DMS53 treated with DMSO at 0.1 percent for 48 hours (cell line): ENCODE measurements at regions not wholly inside any gene's neighbourhood (a gene's known extent, or its start where the extent isn't known, plus 50 kb on each side); places are given as distances from the start of the nearest gene placed in this dataset.
"Not testable (repeated sequence)": the region's sequence is repeated elsewhere in the genome, so short reads cannot be mapped to it uniquely, and the experiment has no call there.

Experiments used
- DNase-seq: peaks from one replicate; lab custom pipeline; 2025; ENCODE audit not compliant: unreplicated experiment; lab: John Stamatoyannopoulos, UW

DNA sequence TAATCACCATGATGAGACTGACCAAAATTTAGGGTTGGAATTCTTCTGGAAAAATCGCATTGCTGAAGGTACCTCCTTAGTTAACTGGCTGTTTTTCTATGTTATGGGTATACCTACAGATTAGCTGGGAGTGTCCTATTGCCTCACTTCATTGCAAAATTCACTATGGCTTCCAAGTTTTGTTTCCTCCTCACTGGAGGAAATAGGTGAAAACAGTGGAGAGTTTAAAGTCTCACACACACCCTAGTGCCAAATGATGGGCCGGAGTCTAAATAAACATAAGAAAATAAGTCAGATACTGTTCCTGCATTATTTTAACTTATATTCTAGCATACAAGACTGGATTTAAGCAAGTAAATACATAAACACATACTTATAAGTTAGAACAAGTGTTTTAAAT is 98.2 kb downstream of the AHR start:
- DNase-seq = no peak

DNA sequence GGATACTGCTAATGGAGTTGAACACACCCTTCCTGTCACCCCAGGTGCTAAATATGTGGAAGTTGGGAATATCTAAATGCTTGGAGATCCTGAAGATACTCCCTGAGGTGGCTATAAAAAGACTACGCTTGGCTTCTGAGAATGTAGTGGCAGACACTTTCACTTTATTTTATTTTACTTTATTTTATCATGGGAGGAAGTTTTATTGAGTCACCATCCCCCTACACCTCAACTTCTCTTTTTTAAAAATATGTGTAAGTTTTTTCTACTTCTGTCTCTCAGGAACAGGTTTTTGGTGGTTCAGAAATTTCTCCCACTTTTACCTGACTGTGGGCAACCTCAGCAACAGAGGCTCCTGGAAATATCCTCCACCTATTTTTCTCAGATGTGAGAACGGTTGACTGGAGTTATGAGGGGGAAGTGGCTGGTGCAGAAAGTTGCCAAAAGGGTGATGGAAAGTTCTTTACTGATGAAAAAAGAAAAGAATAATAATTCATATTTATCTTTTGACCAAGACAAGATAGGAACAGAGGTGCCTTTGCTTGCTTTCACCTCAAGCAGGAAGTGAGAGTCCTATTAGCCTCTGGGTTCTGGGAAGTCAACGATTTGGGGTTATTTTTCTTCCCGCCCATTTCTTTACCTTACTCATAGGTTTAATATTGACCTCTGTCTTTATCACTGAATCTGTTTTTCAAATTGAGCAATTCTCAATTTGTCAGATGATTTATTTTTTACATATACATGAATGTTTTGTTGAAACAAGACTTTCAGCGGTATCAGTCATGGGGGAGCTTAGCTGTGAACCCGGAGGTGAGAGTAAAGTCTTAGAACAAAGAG is 103.6 kb downstream of the AHR start:
- no peak for DNase-seq

- no peak for DNase-seq
Measured at GRCh38 chr7:17402628-17403278, 104.3 kb downstream of the AHR start.

DNA sequence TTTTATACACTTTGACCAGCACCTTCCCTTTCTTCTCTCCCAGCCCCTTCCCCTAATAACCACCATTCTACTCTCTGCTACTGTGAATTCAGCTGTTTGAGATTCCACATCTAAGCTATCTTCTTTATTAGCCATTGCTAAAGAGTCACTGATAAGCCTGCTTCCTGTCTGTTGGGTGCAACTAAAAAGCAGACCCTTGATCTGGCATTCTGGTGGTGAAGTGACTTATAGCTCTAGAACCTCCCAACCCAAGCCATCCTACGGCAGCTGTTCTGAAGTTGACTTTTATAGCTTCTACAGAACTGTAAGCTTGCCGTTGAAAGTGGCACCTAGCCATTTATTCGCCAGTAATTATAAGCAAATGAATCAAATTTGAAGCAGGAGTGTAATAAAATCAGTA is 105.6 kb downstream of the AHR start:
- DNase-seq = no peak

- peak; percentile 89 for DNase-seq
Measured at GRCh38 chr7:17405786-17406185, 107.3 kb downstream of the AHR start.

DNA sequence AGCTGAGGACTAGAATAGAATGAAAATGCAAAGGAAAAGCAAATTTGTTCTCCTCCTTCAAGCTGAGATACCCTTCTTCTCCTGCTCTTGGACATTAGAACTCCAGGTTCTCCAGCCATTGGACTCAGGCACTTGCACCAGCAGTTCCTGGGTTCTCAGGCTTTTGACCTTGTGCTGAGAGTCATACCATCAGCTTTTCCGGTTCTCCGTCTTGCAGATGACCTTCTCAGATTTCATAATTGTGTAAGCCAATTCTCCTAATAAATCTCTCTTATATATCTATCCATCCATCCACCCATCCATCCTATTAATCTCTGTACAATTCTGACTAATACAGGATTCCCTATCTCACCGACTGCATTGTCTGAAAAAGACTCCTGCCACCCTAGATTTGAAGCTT is 108.3 kb downstream of the AHR start:
- no peak for DNase-seq

DNA sequence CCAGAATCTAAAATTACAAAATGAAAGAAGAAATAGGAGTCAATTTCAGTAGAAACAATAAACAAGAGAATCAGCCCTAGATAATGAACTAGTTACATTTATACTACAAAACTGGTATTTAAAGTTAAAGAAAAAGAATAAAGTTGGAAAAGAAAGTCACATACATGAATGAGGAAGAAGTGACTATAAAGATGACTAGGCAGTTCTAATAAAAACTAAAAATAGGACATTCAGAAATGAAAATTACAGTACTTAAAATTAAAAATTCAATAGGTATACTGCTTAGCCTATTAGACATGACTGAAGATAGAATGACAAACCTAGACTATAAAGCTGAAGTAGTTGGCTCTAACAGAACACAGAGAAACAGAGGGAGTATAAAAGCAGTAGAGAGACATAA is 108.8 kb downstream of the AHR start:
- DNase-seq = no peak

DNA sequence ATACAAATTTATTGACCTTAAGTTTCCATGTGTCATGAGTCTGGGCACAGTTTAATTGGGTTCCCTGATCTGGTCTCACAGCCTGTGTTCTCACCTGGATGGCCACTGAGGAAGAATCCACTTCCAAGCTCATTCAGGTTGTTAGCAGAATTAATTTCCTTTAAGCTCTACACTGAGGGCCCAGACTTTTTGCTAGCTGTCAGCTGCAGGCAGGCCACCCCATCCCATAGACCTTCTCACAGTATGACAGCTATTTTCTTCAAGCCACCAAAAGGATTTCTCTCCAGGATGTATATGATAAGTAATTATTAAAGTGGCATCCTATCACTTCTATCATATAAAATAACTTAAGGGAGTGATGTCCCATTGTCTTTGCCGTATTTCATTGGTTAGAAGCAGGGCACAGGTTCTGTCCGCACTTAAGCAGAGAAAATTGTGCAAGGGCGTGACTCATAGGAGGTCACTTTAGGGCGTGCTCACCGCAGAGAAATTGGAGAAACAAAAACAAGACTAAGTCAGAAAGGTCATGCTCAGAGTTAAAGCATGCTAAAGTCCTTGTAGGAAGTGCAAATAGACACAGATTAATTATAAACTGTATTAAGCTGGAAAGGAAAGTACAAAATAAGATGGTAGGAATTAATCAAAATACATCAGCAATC is 109.9 kb downstream of the AHR start:
- DNase-seq = no peak

DNA sequence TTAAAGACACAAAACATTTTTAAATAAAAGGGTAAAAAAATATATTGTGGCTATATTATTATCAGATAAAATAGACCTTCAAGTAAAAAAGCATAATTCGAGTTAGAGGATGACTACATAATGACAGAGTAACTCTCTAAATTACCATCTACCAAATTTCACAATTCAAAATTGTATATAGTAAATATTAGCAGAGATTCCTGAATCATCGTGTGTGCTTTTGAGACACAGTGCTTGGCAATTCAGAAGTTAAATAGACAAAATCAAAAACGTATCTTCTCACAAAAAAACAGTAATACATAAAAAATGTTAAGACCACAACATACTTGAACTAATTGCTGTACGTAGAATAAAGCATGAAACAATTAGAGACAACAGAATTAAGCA is 110.4 kb downstream of the AHR start:
- no peak for DNase-seq

DNA sequence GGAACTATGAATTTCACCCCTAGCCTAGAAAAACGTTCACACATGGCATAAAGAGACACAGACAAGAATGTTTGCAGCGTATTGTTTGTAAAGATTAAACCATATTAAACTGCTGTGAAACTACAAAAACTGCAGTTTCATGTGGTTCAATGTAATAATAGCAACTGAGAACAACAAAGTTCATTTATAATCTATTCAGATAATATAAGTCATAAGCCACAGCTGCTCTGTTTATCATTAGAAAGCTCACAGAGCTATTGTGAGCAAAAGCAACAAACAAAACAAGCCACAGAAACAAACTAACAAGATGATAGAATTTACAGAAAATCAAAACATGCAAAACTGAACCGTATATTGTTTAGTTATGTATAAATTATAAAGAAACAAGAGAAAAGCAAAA is 113.5 kb downstream of the AHR start:
- DNase-seq = no peak

- no peak for DNase-seq
Measured at GRCh38 chr7:17412883-17413282, 114.4 kb downstream of the AHR start.

- DNase-seq = no peak
Measured at GRCh38 chr7:17415955-17416354, 117.5 kb downstream of the AHR start.

GRCh38 chr7:17420308-17421015 is 122.0 kb downstream of the AHR start:
- DNase-seq = not testable (repeated sequence)

DNA sequence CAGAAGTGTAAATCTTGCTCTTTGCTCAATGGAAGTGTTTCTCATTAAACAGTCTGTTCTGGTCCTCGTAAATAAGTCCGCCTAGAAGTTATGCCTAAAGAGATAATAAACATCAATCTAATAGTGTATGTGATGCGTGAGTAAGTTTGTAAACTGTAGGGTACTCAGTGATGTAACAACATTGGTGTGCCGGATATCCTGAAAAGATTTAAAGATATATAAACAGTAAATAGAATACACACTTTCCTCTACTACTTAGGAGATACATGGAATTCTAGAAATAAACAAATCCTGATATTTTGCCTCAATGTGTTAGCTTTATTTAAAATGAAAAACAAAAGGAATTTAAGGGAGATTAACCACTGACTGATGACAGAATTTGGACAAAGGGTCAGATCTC is 123.5 kb downstream of the AHR start:
- no peak for DNase-seq

DNA sequence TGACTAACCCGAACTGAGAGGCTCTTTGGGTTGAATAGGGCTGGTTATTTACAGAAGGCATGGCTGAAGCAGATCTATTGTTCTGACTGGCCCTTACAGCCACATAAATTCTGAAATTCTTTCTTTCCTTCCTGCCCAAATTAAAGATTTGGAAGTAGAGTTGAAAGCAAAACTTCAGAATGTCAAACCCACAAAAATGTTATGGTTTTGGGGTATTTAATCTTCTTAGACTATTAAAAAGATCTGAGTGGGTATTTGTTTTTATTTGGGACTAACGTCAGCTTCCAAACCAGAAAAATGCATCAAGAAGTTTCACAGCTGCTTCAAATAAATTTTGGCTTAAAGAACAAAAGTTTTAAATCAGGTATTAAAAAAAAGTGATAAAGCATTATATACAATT is 124.5 kb downstream of the AHR start:
- DNase-seq = no peak

DNA sequence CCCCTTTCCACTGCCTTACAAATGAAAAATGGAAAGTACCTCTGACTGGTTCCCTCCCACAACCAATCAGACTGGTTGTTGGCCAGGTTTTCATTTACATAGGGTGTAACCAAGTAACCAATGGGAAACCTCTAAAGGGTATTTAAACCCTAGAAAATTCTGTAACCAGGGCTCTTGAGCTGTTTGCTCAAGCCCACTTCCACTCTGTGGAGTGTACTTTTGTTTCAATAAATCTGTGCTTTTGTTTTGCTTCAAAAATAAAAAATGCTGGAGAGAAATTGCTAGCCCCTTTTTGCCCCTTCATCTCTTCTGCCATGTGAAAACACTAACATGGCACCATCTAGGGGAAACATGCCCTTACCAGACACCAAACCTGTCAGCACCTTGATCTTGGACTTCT is 129.5 kb downstream of the AHR start:
- DNase-seq = no peak

GRCh38 chr7:17429579-17429978 is 131.1 kb downstream of the AHR start:
- DNase-seq = no peak

- peak; percentile 19 for DNase-seq
Measured at GRCh38 chr7:17432793-17433192, 134.3 kb downstream of the AHR start.

- no peak for DNase-seq
Measured at GRCh38 chr7:17434191-17434590, 135.7 kb downstream of the AHR start.

DNA sequence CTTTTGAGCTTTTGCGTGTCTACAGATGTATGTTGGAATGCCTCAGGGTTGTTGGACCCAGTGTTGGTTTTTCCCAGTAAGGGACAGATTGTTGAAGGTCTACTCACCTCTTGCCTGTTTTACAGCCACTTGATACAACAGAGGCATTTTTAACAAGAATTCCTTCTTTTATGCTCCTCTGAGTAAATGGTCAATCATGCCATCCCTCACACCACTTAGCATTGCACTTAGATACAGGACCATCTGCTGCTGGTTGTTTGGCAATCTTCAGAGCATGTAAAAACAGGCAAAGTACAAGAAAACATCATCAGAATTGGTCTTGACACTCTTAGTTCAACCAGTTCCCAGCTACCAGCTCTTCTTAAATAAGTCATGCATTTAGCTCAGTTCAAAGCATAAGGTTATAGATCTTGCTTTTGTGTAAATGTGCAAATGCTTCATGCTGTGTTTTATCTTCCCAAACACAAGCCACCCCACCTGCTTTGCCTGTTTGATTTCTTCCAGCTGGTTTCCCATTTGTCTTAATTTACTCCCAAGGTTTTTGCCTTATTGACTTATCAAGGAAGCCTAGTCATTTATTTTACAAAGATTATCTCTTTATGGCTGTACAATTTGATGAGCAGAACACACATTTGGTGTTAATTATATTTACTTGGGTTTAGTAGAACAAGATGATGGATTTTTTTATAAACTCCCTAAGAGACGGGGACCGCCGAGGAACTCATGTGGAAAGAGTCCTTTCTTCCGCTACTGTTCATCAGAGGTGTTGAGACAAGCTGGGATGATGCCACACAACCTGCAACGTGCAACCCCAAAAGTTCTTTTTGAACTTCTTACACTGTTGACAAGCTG is 136.6 kb downstream of the AHR start:
- no peak for DNase-seq

DNA sequence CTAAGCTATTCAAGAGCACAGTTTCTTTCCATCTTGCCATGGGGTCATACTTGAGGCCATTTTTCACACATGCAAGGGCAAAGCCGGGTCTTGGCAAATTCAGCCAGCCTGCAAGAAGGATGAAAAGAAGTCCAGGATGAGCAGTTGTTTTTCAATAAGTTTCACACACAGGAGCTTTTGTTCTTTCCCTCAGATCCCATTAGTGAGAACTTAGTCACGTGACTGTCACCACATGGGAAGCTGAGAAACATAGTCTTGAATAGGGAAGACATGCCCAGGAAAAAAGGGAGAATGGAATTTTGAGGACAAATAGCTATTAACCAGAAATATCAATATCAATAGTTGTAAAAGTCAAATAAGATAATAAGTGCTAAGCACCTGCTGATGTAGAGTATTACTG is 137.7 kb downstream of the AHR start:
- DNase-seq = no peak
